Endometrial microvascular endothelial cells (primary cell): ENCODE measurements at regions not wholly inside any gene's neighbourhood (a gene's known extent, or its start where the extent isn't known, plus 50 kb on each side); places are given as distances from the start of the nearest gene placed in this dataset.

Source experiments
- in situ Hi-C: cut with HindIII; loops from 2 replicates; pipeline ENCODE4 v1.10.0; 2017; ENCODE audit warnings: low sequenced_read_pairs, low pct_unique_long_range_greater_than_20kb; ENCODE audit errors: inconsistent ontology term

GRCh38 chr9:89752154-89752553, 147.3 kb downstream of the GADD45G start:
- in situ Hi-C loops, result no loop called here

GRCh38 chr9:89753472-89754055, 148.8 kb downstream of the GADD45G start:
- in situ Hi-C loops, result no loop called here

DNA sequence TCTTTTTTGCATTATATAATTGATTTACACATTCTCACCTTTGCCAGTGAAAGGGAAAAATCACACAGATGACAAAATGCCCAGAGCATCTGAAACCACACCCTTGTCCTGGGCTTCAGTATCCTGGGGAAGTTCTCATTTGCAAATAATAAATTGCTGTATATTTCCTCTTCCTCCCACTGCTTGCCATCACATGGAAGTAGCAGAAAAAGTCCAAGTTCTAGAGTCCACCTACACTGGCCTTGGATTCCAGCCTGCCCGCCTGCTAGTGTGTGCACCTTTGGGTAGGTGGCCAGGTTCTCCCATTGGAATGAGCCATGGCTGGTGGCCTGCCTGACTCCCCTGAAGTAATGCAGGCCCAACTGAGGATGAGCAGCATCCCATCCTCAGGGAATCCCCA, 149.4 kb downstream of the GADD45G start:
- in situ Hi-C loops, result no loop called here

- in situ Hi-C loops, result no loop called here
These were observed 151.0 kb downstream of the GADD45G start for GRCh38 chr9:89755821-89756220.

DNA sequence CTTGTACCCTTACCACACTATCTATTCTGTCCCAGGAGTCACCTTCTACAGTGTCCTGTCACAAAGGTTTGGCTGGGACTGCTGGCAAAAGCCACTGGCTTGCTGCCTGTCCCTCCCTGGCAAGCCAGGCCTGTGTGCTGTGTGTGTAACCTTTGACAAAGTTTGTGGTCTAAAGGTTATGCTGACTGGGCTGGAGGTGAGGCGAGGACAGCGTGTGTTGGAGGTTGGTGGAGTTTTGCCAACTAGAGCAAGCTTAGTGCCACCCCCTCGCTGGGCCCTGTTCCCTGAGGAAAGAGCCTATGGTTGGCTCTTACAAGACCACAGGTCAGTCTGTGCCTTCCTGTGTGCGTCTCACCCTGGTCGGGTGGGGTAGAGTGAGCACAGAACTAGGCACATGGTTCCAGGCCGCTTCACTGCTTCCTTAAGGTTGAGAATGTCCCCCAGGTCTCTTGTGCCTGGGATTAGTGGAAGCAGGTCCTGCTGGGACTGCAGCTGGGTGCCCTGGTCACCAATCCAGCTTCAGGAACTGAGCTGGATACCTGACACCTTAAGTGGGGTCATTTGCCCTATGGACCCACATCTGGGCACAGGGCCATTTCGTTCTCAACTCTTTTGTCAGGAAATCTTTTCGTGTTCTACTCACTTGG, 152.2 kb downstream of the GADD45G start:
- in situ Hi-C loops, result no loop called here

GRCh38 chr9:89757776-89758528, 153.1 kb downstream of the GADD45G start:
- in situ Hi-C loops, result no loop called here

DNA sequence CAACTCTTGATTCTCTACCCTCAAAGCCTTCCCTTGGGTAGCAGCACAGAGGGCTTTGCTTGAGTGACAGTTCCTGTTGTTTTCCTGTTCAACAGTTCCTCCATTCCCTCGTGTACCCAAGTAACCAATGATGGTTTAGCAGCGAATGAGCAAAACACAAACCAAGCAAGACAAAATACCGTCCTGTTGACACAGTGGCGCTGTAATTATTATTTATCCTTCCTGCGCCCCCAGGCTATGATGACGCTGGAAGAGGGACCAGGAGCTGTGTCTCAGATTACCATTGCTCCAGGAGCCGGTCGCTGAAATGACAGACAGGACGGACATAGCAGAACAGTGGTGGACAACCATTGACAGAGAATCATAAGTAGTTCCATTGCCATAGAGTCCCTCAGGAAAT, 154.8 kb downstream of the GADD45G start:
- in situ Hi-C loops, result no loop called here

- in situ Hi-C loops, result no loop called here
These were observed 155.3 kb downstream of the GADD45G start for GRCh38 chr9:89760123-89760522.

DNA sequence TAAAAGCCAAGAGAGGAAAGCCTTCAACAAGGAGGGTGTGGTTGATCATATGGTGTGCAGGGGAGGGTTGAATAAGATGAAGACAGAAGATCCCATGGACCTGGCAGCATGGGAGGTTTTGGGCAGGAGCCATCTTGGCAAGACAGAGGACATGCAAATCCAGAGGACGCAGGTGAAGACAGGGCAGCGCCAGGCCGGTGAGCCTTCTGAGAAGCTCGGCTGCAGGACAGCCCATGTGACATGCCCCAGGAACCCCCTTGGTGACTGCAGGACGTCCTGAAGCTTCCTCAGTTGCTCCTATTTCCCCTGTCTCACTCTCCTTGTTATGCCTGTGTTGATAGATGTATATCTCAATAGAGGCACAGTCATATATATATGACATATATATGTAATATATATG, 159.4 kb downstream of the GADD45G start:
- in situ Hi-C loops, result no loop called here

- in situ Hi-C loops, result no loop called here
These were observed 160.6 kb downstream of the GADD45G start for GRCh38 chr9:89765211-89765946.

DNA sequence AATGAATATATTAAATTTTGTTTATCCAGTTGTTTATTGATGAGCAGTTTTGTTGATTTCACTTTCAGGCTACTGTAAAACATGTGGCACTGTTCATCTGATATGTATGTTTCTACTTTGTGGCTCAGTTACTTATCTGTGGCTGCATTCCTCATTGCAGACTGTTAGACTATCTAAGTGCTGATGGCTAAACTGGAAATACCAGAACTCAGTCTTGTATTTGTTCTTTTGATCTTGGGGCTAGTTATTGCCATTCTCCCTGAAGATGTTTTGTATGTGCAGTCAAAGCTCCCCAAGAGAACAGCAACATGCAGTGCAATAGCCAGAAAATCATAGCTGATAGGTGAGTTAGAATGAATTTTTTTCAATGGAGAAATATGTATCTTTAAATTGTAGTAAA, 162.2 kb downstream of the GADD45G start:
- in situ Hi-C loops, result no loop called here

GRCh38 chr9:89768051-89768450, 163.2 kb downstream of the GADD45G start:
- in situ Hi-C loops, result no loop called here

DNA sequence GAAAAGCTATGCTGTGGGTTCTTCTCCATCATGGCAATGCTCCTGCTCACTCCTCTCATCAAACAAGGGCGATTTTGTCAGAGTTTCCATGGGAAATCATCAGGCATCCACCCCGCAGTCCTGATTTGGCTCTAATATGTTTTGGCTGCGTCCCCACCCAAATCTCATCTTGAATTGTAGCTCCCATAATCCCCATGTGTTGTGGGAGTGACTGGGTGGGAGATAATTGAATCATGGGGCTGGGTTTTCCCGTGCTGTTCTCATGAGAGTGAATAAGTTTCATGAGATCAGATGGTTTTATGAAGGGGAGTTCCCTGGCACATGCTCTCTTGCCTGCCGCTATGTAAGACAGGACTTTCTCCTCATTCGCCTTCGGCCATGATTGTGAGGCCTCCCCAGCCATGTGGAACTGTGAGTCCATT, 163.8 kb downstream of the GADD45G start:
- in situ Hi-C loops, result no loop called here

DNA sequence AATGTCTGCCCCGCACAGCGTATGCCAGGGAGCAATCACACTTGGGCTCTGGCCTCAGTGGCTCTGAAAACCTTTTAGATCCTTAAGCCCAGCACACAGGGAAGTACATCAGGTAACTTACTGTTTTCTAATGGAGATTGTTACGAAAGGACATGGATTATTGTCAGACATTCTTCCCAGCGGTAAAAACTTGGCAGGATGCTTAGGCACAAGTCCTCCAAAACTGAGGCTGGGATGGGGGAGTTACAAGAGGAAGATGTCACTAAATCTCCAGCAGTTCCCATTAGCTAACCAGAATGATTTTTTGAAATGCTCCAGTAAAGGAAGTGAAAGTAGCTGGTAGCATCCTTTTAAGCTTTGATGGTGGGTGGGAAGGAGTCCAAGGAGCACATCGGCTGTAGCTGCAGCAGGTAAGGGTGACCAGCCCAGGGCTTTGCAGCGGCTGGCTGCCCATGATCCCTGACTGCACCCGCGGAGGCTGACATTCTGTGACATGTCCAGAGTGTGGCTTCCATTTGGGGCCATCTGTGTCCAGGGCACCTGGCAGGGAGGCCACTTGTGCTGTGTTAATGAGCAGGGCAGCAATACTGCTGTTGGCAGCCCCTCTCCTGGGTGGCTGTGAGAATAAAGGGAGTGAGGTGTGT, 165.8 kb downstream of the GADD45G start:
- in situ Hi-C loops, result no loop called here

GRCh38 chr9:89771205-89771604, 166.4 kb downstream of the GADD45G start:
- in situ Hi-C loops, result no loop called here

DNA sequence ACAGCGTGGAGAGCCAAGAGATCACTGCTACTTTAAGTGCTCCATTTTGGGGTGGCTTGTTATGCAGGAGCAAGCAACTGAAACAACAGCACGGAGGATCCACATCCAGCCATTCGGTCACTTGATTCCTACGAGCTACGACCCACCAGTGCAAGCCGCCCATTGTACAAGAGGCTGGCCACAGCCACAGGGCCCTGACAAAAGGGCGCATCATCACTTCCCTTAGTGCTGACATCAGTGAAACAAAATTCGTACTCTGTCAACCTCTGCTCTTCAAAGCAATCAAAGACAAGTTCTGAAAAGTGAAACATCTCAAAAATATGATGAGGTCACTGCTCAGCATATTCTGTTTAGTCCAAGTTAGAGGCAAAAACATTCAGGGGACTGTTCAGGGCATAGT, 168.4 kb downstream of the GADD45G start:
- in situ Hi-C loops, result no loop called here

DNA sequence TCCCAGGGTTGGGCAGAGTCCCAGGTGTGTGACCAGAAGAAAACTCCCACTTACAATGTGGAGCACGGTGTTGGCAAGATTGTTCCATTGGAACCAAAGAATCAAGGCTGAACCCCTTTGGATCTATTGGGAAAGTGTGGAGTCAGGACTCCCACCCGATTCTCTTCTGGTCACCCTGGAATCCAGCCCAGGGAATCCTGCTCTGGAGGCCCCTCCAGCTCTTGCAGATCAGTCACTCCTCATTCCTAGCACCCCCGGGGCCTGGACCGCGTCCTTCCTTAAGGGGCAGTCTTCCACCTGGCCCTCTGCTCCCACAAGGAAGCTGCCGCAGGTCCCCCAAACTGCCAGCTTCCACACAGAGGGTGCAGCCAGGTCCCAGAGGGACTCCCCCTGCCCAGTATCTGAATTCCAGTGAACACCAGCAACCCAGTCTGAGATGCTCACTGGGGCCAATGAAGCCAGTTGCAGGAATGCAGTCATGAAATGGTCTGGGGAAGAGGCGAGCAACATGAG, 170.1 kb downstream of the GADD45G start:
- in situ Hi-C loops, result no loop called here

DNA sequence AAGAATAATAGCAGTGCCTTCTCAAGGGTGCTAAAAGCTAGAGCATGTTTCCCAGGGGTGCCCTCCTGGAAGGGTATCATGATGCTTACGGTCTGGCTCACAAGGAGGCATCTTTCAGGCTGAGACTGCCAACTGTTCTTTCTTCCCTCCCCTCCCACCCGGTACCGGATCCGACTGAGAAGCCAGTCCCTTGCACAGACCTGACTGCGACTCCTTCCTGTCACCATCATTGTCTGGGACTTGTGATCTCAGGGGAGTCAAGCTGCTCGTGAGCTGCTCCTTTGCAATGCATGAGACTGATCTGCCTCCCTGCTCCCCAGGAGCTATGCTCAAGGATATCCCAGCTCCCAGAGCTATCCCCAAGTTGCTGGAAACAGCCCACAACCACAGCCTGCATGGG, 170.8 kb downstream of the GADD45G start:
- in situ Hi-C loops, result no loop called here
